BLaER1 treated with 17β-estradiol and CSF1 and Interleukin-3, amounts not matched to agents 10 nM and 100 nM (cell line): ENCODE measurements at regions not wholly inside any gene's neighbourhood (a gene's known extent, or its start where the extent isn't known, plus 50 kb on each side); places are given as distances from the start of the nearest gene placed in this dataset.

Experiments
- H3K27ac ChIP-seq, 11 experiments: shearing (Covaris generic); formaldehyde crosslinking; 2 replicates each; pipeline ENCODE4 v1.8.1; 2022
- H3K27me3 ChIP-seq, 11 experiments: shearing (Covaris generic); formaldehyde crosslinking; 2 replicates each; pipeline ENCODE4 v1.8.1; 2022
- H3K36me3 ChIP-seq, 11 experiments: shearing (Covaris generic); formaldehyde crosslinking; 2 replicates each; pipeline ENCODE4 v1.8.1; 2022
- H3K4me1 ChIP-seq, 10 experiments: shearing (Covaris generic); formaldehyde crosslinking; 2 replicates each; pipeline ENCODE4 v1.8.1; 2022
- H3K4me2 ChIP-seq, 11 experiments: shearing (Covaris generic); formaldehyde crosslinking; 2 replicates each; pipeline ENCODE4 v1.8.1; 2022
- H3K4me3 ChIP-seq, 10 experiments: shearing (Covaris generic); formaldehyde crosslinking; 2 replicates each; pipeline ENCODE4 v1.8.1; 2022
- H3K9ac ChIP-seq, 11 experiments: shearing (Covaris generic); formaldehyde crosslinking; 2 replicates each; pipeline ENCODE4 v1.8.1; 2022
- H3K9me3 ChIP-seq, 11 experiments: shearing (Covaris generic); formaldehyde crosslinking; replicated peaks in 1 of 11; 2 replicates each; pipeline ENCODE4 v1.8.1; 2022
- H4K20me1 ChIP-seq, 11 experiments: shearing (Covaris generic); formaldehyde crosslinking; 2 replicates each; pipeline ENCODE4 v1.8.1; 2022
- Cebpa-rat ChIP-seq, 11 experiments: shearing (Covaris generic); IDR thresholded peaks; 2 replicates each; pipeline ENCODE4 v1.8.1; 2022

- TF ChIP-seq Cebpa-rat (IDR thresholded peaks at IDR 0.05), result no peak
- no peaks in the 10 kb centered on the region for H3K9me3 ChIP-seq
- H3K27ac ChIP-seq, result no peak overlapping the region
These were observed 510.2 kb upstream of the KLF6 start for GRCh38 chr10:4294996-4295792.

GRCh38 chr10:4294271-4294670 is 509.3 kb upstream of the KLF6 start:
- H4K20me1 ChIP-seq, result no peaks in the 10 kb centered on the region
- H3K4me2 ChIP-seq, result no peak overlapping the region
- TF ChIP-seq Cebpa-rat (IDR thresholded peaks at IDR 0.05), result no peak
- H3K4me1 ChIP-seq, result no peaks in the 10 kb centered on the region
- H3K27me3 ChIP-seq, result no peaks in the 10 kb centered on the region
- H3K9me3 ChIP-seq, result no peaks in the 10 kb centered on the region
- H3K36me3 ChIP-seq, result no peaks in the 10 kb centered on the region
- H3K27ac ChIP-seq, result no peak overlapping the region
- no peak overlapping the region for H3K4me3 ChIP-seq
- no peak overlapping the region for H3K9ac ChIP-seq

More at GRCh38 chr10:4294996-4295792, 510.2 kb upstream of the KLF6 start:
- Histone ChIP-seq H3K4me1 (no peaks in the 10 kb centered on the region), H3K9ac (no peak overlapping the region), H3K4me3 (no peak overlapping the region), H4K20me1 (no peaks in the 10 kb centered on the region), H3K27me3 (no peaks in the 10 kb centered on the region), H3K36me3 (no peaks in the 10 kb centered on the region), H3K4me2 (no peak overlapping the region)

- Histone ChIP-seq H4K20me1 (no peaks in the 10 kb centered on the region), H3K4me3 (no peak overlapping the region), H3K27ac (no peak overlapping the region), H3K4me1 (no peaks in the 10 kb centered on the region), H3K4me2 (no peak overlapping the region), H3K9me3 (no peaks in the 10 kb centered on the region), H3K36me3 (no peaks in the 10 kb centered on the region), H3K9ac (no peak overlapping the region), H3K27me3 (no peaks in the 10 kb centered on the region)
- TF ChIP-seq Cebpa-rat (IDR thresholded peaks at IDR 0.05), result no peak; a peak in 1 of 22 replicates
These were observed 507.0 kb upstream of the KLF6 start for GRCh38 chr10:4291990-4292389.

- H4K20me1 ChIP-seq, result no peaks in the 10 kb centered on the region
- no peak overlapping the region for H3K27ac ChIP-seq
- no peak overlapping the region for H3K4me3 ChIP-seq
- H3K4me2 ChIP-seq, result no peak overlapping the region
- no peak overlapping the region for H3K9ac ChIP-seq
- TF ChIP-seq Cebpa-rat (IDR thresholded peaks at IDR 0.05), result no peak
- no peaks in the 10 kb centered on the region for H3K27me3 ChIP-seq
- no peaks in the 10 kb centered on the region for H3K9me3 ChIP-seq
- H3K36me3 ChIP-seq, result no peaks in the 10 kb centered on the region
- H3K4me1 ChIP-seq, result peaks cover 0 to 15% (median 5%) of the 10 kb centered on the region in 10 experiments; a peak in 8 of 20 replicates
These were observed 500.1 kb upstream of the KLF6 start for GRCh38 chr10:4285121-4285520.

GRCh38 chr10:4283846-4284610 is 499.0 kb upstream of the KLF6 start:
- H4K20me1 ChIP-seq, result no peaks in the 10 kb centered on the region
- H3K4me3 ChIP-seq, result no peak overlapping the region
- H3K9me3 ChIP-seq, result no peaks in the 10 kb centered on the region
- no peaks in the 10 kb centered on the region for H3K36me3 ChIP-seq
- no peaks in the 10 kb centered on the region for H3K27me3 ChIP-seq
- H3K9ac ChIP-seq, result no peak overlapping the region
- no peak overlapping the region for H3K27ac ChIP-seq
- H3K4me1 ChIP-seq, result peaks cover 0 to 26% (median 5%) of the 10 kb centered on the region in 10 experiments; a peak in 8 of 20 replicates
- no peak overlapping the region for H3K4me2 ChIP-seq
- TF ChIP-seq Cebpa-rat (IDR thresholded peaks at IDR 0.05), result no peak

GRCh38 chr10:4282496-4282895 is 497.5 kb upstream of the KLF6 start:
- TF ChIP-seq Cebpa-rat (IDR thresholded peaks at IDR 0.05), result no peak
- no peaks in the 10 kb centered on the region for H4K20me1 ChIP-seq
- no peaks in the 10 kb centered on the region for H3K9me3 ChIP-seq
- no peaks in the 10 kb centered on the region for H3K36me3 ChIP-seq
- no peak overlapping the region for H3K4me3 ChIP-seq
- H3K4me2 ChIP-seq, result no peak overlapping the region
- H3K4me1 ChIP-seq, result peaks cover 0 to 29% (median 5%) of the 10 kb centered on the region in 10 experiments; a peak in 8 of 20 replicates
- H3K27me3 ChIP-seq, result no peaks in the 10 kb centered on the region
- H3K27ac ChIP-seq, result no peak overlapping the region
- no peak overlapping the region for H3K9ac ChIP-seq

- H3K4me3 ChIP-seq, result no peak overlapping the region
- H4K20me1 ChIP-seq, result no peaks in the 10 kb centered on the region
- H3K4me1 ChIP-seq, result peaks cover 0 to 29% (median 5%) of the 10 kb centered on the region in 10 experiments; a peak in 8 of 20 replicates
- H3K36me3 ChIP-seq, result no peaks in the 10 kb centered on the region
- H3K9ac ChIP-seq, result no peak overlapping the region
- no peaks in the 10 kb centered on the region for H3K9me3 ChIP-seq
- no peak overlapping the region for H3K27ac ChIP-seq
- H3K4me2 ChIP-seq, result peak overlapping the region in 2 of 11 experiments; percentile 25 to 62; a peak in 5 of 22 replicates
- TF ChIP-seq Cebpa-rat (IDR thresholded peaks at IDR 0.05), result no peak
- H3K27me3 ChIP-seq, result no peaks in the 10 kb centered on the region
These were observed 496.3 kb upstream of the KLF6 start for GRCh38 chr10:4281190-4281825.

GRCh38 chr10:4280461-4281189 is 495.6 kb upstream of the KLF6 start:
- no peaks in the 10 kb centered on the region for H3K36me3 ChIP-seq
- no peak overlapping the region for H3K9ac ChIP-seq
- no peak overlapping the region for H3K4me3 ChIP-seq
- peak overlapping the region in 1 of 11 experiments; percentile 39; a peak in 1 of 22 replicates for H3K27ac ChIP-seq
- H3K9me3 ChIP-seq, result no peaks in the 10 kb centered on the region
- no peaks in the 10 kb centered on the region for H4K20me1 ChIP-seq
- peak overlapping the region in 2 of 11 experiments; percentile 49 to 62; a peak in 4 of 22 replicates for H3K4me2 ChIP-seq
- no peak for TF ChIP-seq Cebpa-rat (IDR thresholded peaks at IDR 0.05)
- H3K4me1 ChIP-seq, result peaks cover 0 to 29% (median 5%) of the 10 kb centered on the region in 10 experiments; a peak in 8 of 20 replicates
- no peaks in the 10 kb centered on the region for H3K27me3 ChIP-seq
